ENCODE measurements at regions not wholly inside any gene's neighbourhood (a gene's known extent, or its start where the extent isn't known, plus 50 kb on each side); places are given as distances from the start of the nearest gene placed in this dataset.

GRCh38 chr10:7035126-7035761 is 375.6 kb downstream of the SFMBT2 start:
- no peak for TF ChIP-seq CTCF (IDR thresholded peaks at IDR 0.05; ENCODE audit: extremely low read depth, low read depth, low read length)
- H3K4me2 ChIP-seq (ENCODE audit: insufficient read depth, low read length), result no peak overlapping the region
- no peaks in the 10 kb centered on the region for H3K36me3 ChIP-seq (ENCODE audit: insufficient read depth, low read length)
- no peak overlapping the region for H3K4me3 ChIP-seq (ENCODE audit: insufficient read depth, low read length)
- DNase-seq (ENCODE audit: insufficient read length, low spot score, missing footprints), result no peak
- no peaks in the 10 kb centered on the region for H3K27me3 ChIP-seq (ENCODE audit: insufficient read depth, low read length)
- no peak overlapping the region for H3K27ac ChIP-seq (ENCODE audit: low read depth, low read length)
- no peaks in the 10 kb centered on the region for H4K20me1 ChIP-seq (ENCODE audit: insufficient read depth, low read length)
- H3K4me1 ChIP-seq (ENCODE audit: insufficient read depth, low read length), result no peaks in the 10 kb centered on the region
- H2AFZ ChIP-seq (ENCODE audit: low read length), result no peak overlapping the region
- H3K9me3 ChIP-seq (ENCODE audit: low read depth, low read length), result peaks cover 2% of the 10 kb centered on the region
- H3K79me2 ChIP-seq (ENCODE audit: insufficient read depth, low read length), result no peaks in the 10 kb centered on the region

GRCh38 chr10:7033031-7033430 is 377.8 kb downstream of the SFMBT2 start:
- Histone ChIP-seq H3K4me2 (ENCODE audit: insufficient read depth, low read length) (no peak overlapping the region), H3K9me3 (ENCODE audit: low read depth, low read length) (peaks cover 2% of the 10 kb centered on the region), H3K27me3 (ENCODE audit: insufficient read depth, low read length) (no peaks in the 10 kb centered on the region), H3K79me2 (ENCODE audit: insufficient read depth, low read length) (no peaks in the 10 kb centered on the region), H4K20me1 (ENCODE audit: insufficient read depth, low read length) (no peaks in the 10 kb centered on the region), H3K36me3 (ENCODE audit: insufficient read depth, low read length) (no peaks in the 10 kb centered on the region), H3K27ac (ENCODE audit: low read depth, low read length) (no peak overlapping the region), H2AFZ (ENCODE audit: low read length) (no peak overlapping the region), H3K4me1 (ENCODE audit: insufficient read depth, low read length) (no peaks in the 10 kb centered on the region), H3K4me3 (ENCODE audit: insufficient read depth, low read length) (no peak overlapping the region)
- DNase-seq (ENCODE audit: insufficient read length, low spot score, missing footprints), result no peak
- TF ChIP-seq CTCF (IDR thresholded peaks at IDR 0.05; ENCODE audit: extremely low read depth, low read depth, low read length), result no peak

GRCh38 chr10:7030134-7030855 is 380.5 kb downstream of the SFMBT2 start:
- no peaks in the 10 kb centered on the region for H3K27me3 ChIP-seq (ENCODE audit: insufficient read depth, low read length)
- no peaks in the 10 kb centered on the region for H3K4me1 ChIP-seq (ENCODE audit: insufficient read depth, low read length)
- no peak overlapping the region for H2AFZ ChIP-seq (ENCODE audit: low read length)
- no peaks in the 10 kb centered on the region for H3K36me3 ChIP-seq (ENCODE audit: insufficient read depth, low read length)
- no peak for TF ChIP-seq CTCF (IDR thresholded peaks at IDR 0.05; ENCODE audit: extremely low read depth, low read depth, low read length)
- no peak overlapping the region for H3K4me3 ChIP-seq (ENCODE audit: insufficient read depth, low read length)
- no peak for DNase-seq (ENCODE audit: insufficient read length, low spot score, missing footprints)
- no peaks in the 10 kb centered on the region for H3K9me3 ChIP-seq (ENCODE audit: low read depth, low read length)
- H3K27ac ChIP-seq (ENCODE audit: low read depth, low read length), result no peak overlapping the region
- H3K4me2 ChIP-seq (ENCODE audit: insufficient read depth, low read length), result no peak overlapping the region
- no peaks in the 10 kb centered on the region for H4K20me1 ChIP-seq (ENCODE audit: insufficient read depth, low read length)
- H3K79me2 ChIP-seq (ENCODE audit: insufficient read depth, low read length), result no peaks in the 10 kb centered on the region

GRCh38 chr10:7029672-7030071 is 381.2 kb downstream of the SFMBT2 start:
- no peak for DNase-seq (ENCODE audit: insufficient read length, low spot score, missing footprints)
- H3K9me3 ChIP-seq (ENCODE audit: low read depth, low read length), result no peaks in the 10 kb centered on the region
- no peaks in the 10 kb centered on the region for H3K27me3 ChIP-seq (ENCODE audit: insufficient read depth, low read length)
- no peaks in the 10 kb centered on the region for H4K20me1 ChIP-seq (ENCODE audit: insufficient read depth, low read length)
- no peaks in the 10 kb centered on the region for H3K4me1 ChIP-seq (ENCODE audit: insufficient read depth, low read length)
- TF ChIP-seq CTCF (IDR thresholded peaks at IDR 0.05; ENCODE audit: extremely low read depth, low read depth, low read length), result no peak
- H3K27ac ChIP-seq (ENCODE audit: low read depth, low read length), result no peak overlapping the region
- H2AFZ ChIP-seq (ENCODE audit: low read length), result no peak overlapping the region
- no peak overlapping the region for H3K4me3 ChIP-seq (ENCODE audit: insufficient read depth, low read length)
- no peak overlapping the region for H3K4me2 ChIP-seq (ENCODE audit: insufficient read depth, low read length)
- no peaks in the 10 kb centered on the region for H3K79me2 ChIP-seq (ENCODE audit: insufficient read depth, low read length)
- H3K36me3 ChIP-seq (ENCODE audit: insufficient read depth, low read length), result no peaks in the 10 kb centered on the region

All from osteoblast (primary cell).